ENCODE measurements at regions not wholly inside any gene's neighbourhood (a gene's known extent, or its start where the extent isn't known, plus 50 kb on each side); places are given as distances from the start of the nearest gene placed in this dataset.

GRCh38 chr10:29926693-29927048 lies 132.7 kb downstream of the JCAD start:
- dilution Hi-C loops (cut with MboI; ENCODE audit: extremely low pct_ligation_motif_present, low sequenced_read_pairs), result no loop called here
- no peak overlapping the region for H2AFZ ChIP-seq (ENCODE audit: low read depth, low read length)
- no peaks in the 10 kb centered on the region for H3K9me3 ChIP-seq (replicated peaks; ENCODE audit: control insufficient read depth, insufficient read depth, low read length)
- no peak overlapping the region for H3K4me2 ChIP-seq (ENCODE audit: insufficient read depth, low read length)
- FAIRE-seq (no peak), DNase-seq (ENCODE audit: low read depth, low spot score) (no peak)
- ChIA-PET POLR2A (no interaction called here), CTCF (interaction anchor here (1.0 kb wide), 1 partner anchor 72 kb away, joined by 3 read pairs; no protein-coding TSS in a partner anchor)
- H3K9ac ChIP-seq (replicated peaks; ENCODE audit: extremely low read depth, insufficient read depth, low read length), result no peak overlapping the region
- intact Hi-C loops (cut with micrococcal nuclease), result no loop called here
- no TSS peak for BruUV-seq (replicated peaks)
- TF ChIP-seq, protein P1, sequence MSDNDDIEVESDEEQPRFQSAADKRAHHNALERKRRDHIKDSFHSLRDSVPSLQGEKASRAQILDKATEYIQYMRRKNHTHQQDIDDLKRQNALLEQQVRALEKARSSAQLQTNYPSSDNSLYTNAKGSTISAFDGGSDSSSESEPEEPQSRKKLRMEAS (IDR thresholded peaks at IDR 0.05; ENCODE audit: insufficient read depth, insufficient read length), result no peak
- TF ChIP-seq JUN (IDR thresholded peaks at IDR 0.05; ENCODE audit: borderline replicate concordance, insufficient read depth, insufficient read length, low read depth) (no peak), FOS (IDR thresholded peaks at IDR 0.05; ENCODE audit: borderline replicate concordance, insufficient read depth, low read length) (no peak), CTCF (IDR thresholded peaks at IDR 0.05; ENCODE audit: extremely low read depth in 1 of 2, insufficient read depth in 1 of 2, low read depth in 1 of 2, low read length in 2 of 2) (peak; percentile 34 to 41), MYC (IDR thresholded peaks at IDR 0.05; ENCODE audit: low read depth, low read length) (no peak), EZH2 (IDR thresholded peaks at IDR 0.05; ENCODE audit: borderline replicate concordance, low read depth, low read length, severe bottlenecking) (no peak)
- H4K20me1 ChIP-seq (replicated peaks; ENCODE audit: control insufficient read depth, extremely low read depth, insufficient read depth, low read length), result no peaks in the 10 kb centered on the region
- no peak overlapping the region for H3K4me3 ChIP-seq (replicated peaks in 1 of 3; ENCODE audit: insufficient read depth in 1 of 3, low read depth in 1 of 3, low read length in 3 of 3)
- H3K27ac ChIP-seq (ENCODE audit: insufficient read depth, low read depth, low read length), result no peak overlapping the region
- no peaks in the 10 kb centered on the region for H3K4me1 ChIP-seq (ENCODE audit: control insufficient read depth, extremely low read depth, insufficient read depth, low read length)
- no peaks in the 10 kb centered on the region for H3K27me3 ChIP-seq (ENCODE audit: control insufficient read depth in 2 of 2, insufficient read depth in 2 of 2, low read length in 2 of 2)
- no peaks in the 10 kb centered on the region for H3K79me2 ChIP-seq (ENCODE audit: control insufficient read depth, insufficient read depth, low read length)
- no peaks in the 10 kb centered on the region for H3K36me3 ChIP-seq (ENCODE audit: control insufficient read depth in 2 of 2, extremely low read depth in 1 of 2, insufficient read depth in 2 of 2, low read length in 2 of 2)
- H3K9me1 ChIP-seq (replicated peaks; ENCODE audit: control insufficient read depth, extremely low read depth, insufficient read depth, low read length), result no peaks in the 10 kb centered on the region

All from endothelial cell of umbilical vein (primary cell).